Duodenal mucosa (tissue), 2 donors: ENCODE measurements at regions not wholly inside any gene's neighbourhood (a gene's known extent, or its start where the extent isn't known, plus 50 kb on each side); places are given as distances from the start of the nearest gene placed in this dataset.

ENCODE experiments used
- H3K27ac ChIP-seq: one replicate; pipeline ENCODE4 v1.7.0; 2013; ENCODE audit warnings: low read depth, low read length
- H3K27me3 ChIP-seq, 2 donors: one replicate each; pipeline ENCODE4 v1.7.0; 2013; ENCODE audit warnings: low read length in 2 of 2, control low read depth in 1 of 2; ENCODE audit not compliant: insufficient read depth in 2 of 2, control insufficient read depth in 1 of 2
- H3K36me3 ChIP-seq, 2 donors: one replicate each; pipeline ENCODE4 v1.7.0; 2013; ENCODE audit warnings: low read length in 2 of 2, control low read depth in 1 of 2; ENCODE audit not compliant: insufficient read depth in 2 of 2, control insufficient read depth in 1 of 2
- H3K4me1 ChIP-seq, 2 donors: one replicate each; pipeline ENCODE4 v1.7.0; 2013; ENCODE audit warnings: low read length in 2 of 2, control low read depth in 1 of 2; ENCODE audit not compliant: insufficient read depth in 2 of 2, control insufficient read depth in 1 of 2
- H3K4me3 ChIP-seq, 2 donors: one replicate each; pipeline ENCODE4 v1.7.0; 2013; ENCODE audit warnings: low read length in 2 of 2, low read depth in 1 of 2
- H3K9ac ChIP-seq, 2 donors: one replicate each; pipeline ENCODE4 v1.7.0; 2013; ENCODE audit warnings: low read length in 2 of 2, low read depth in 1 of 2
- H3K9me3 ChIP-seq, 2 donors: one replicate each; pipeline ENCODE4 v1.7.0; 2013; ENCODE audit warnings: low read length in 2 of 2, control low read depth in 1 of 2; ENCODE audit not compliant: control insufficient read depth in 1 of 2

- no peak overlapping the region for H3K27ac ChIP-seq
Measured at GRCh38 chr3:144864646-144865045, 893.0 kb downstream of the DIPK2A start.

GRCh38 chr3:144865948-144866347, 894.3 kb downstream of the DIPK2A start:
- Histone ChIP-seq H3K4me3 (no peak overlapping the region), H3K27me3 (no peaks in the 10 kb centered on the region), H3K27ac (no peak overlapping the region), H3K9me3 (no peaks in the 10 kb centered on the region), H3K36me3 (no peaks in the 10 kb centered on the region), H3K9ac (no peak overlapping the region), H3K4me1 (no peaks in the 10 kb centered on the region)

More at GRCh38 chr3:144864646-144865045, 893.0 kb downstream of the DIPK2A start:
- no peaks in the 10 kb centered on the region for H3K4me1 ChIP-seq
- no peak overlapping the region for H3K9ac ChIP-seq
- no peaks in the 10 kb centered on the region for H3K9me3 ChIP-seq
- no peak overlapping the region for H3K4me3 ChIP-seq
- no peaks in the 10 kb centered on the region for H3K36me3 ChIP-seq
- H3K27me3 ChIP-seq, result no peaks in the 10 kb centered on the region

- no peak overlapping the region for H3K4me3 ChIP-seq
- H3K36me3 ChIP-seq, result no peaks in the 10 kb centered on the region
- no peaks in the 10 kb centered on the region for H3K9me3 ChIP-seq
- H3K9ac ChIP-seq, result no peak overlapping the region
- H3K27ac ChIP-seq, result no peak overlapping the region
- H3K4me1 ChIP-seq, result no peaks in the 10 kb centered on the region
- no peaks in the 10 kb centered on the region for H3K27me3 ChIP-seq
Measured at GRCh38 chr3:144866476-144866875, 894.9 kb downstream of the DIPK2A start.

DNA sequence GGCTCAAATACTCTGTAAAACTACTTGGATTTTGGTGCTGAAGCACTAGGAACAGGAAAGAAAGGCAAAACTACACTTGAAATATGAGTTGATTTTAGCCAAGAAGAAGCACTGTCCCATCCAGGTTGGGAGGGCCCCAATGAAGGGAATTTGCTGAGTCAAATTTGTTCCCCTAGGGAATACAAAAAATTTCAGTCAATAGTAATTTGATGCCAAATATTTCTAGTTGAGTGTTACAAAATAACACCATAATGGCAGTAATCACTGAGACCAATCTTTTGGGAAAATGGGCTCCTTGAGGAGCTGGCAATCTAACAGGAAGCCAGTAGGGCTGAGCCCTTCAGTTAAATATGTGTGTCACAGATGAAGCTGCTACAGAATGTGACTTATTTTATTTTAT, 896.9 kb downstream of the DIPK2A start:
- Histone ChIP-seq H3K4me3 (no peak overlapping the region), H3K36me3 (no peaks in the 10 kb centered on the region), H3K27ac (no peak overlapping the region), H3K9ac (no peak overlapping the region), H3K9me3 (no peaks in the 10 kb centered on the region), H3K27me3 (no peaks in the 10 kb centered on the region), H3K4me1 (no peaks in the 10 kb centered on the region)

- no peaks in the 10 kb centered on the region for H3K36me3 ChIP-seq
- no peak overlapping the region for H3K9ac ChIP-seq
- H3K4me1 ChIP-seq, result no peaks in the 10 kb centered on the region
Measured at GRCh38 chr3:144873066-144873465, 901.4 kb downstream of the DIPK2A start.

GRCh38 chr3:144875211-144875610, 903.6 kb downstream of the DIPK2A start:
- no peaks in the 10 kb centered on the region for H3K4me1 ChIP-seq
- no peak overlapping the region for H3K4me3 ChIP-seq
- no peaks in the 10 kb centered on the region for H3K27me3 ChIP-seq
- no peak overlapping the region for H3K9ac ChIP-seq
- H3K36me3 ChIP-seq, result no peaks in the 10 kb centered on the region
- no peak overlapping the region for H3K27ac ChIP-seq
- no peaks in the 10 kb centered on the region for H3K9me3 ChIP-seq

More at GRCh38 chr3:144873066-144873465, 901.4 kb downstream of the DIPK2A start:
- H3K4me3 ChIP-seq, result no peak overlapping the region
- no peaks in the 10 kb centered on the region for H3K27me3 ChIP-seq
- H3K27ac ChIP-seq, result no peak overlapping the region
- H3K9me3 ChIP-seq, result no peaks in the 10 kb centered on the region

DNA sequence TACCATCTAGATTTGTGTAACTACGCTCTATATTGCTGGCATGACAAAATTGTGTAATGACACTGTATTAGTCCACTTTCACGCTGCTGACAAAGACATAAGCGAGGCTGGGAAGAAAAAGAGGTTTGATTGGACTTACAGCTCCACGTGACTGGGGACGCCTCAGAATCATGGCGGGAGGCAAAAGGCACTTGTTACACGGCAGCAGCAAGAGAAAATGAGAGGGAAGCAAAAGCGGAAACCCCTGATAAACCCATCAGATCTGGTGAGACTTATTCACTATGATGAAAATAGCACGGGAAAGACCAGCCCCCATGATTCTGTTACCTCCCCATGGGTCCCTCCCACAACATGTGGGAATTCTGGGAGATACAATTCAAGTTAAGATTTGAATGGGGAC, 905.7 kb downstream of the DIPK2A start:
- H3K4me1 ChIP-seq, result no peaks in the 10 kb centered on the region
- no peak overlapping the region for H3K27ac ChIP-seq
- H3K4me3 ChIP-seq, result no peak overlapping the region

GRCh38 chr3:144879701-144880100, 908.1 kb downstream of the DIPK2A start:
- H3K9me3 ChIP-seq, result no peaks in the 10 kb centered on the region
- H3K36me3 ChIP-seq, result no peaks in the 10 kb centered on the region
- no peaks in the 10 kb centered on the region for H3K27me3 ChIP-seq
- no peak overlapping the region for H3K27ac ChIP-seq
- H3K4me3 ChIP-seq, result no peak overlapping the region
- no peak overlapping the region for H3K9ac ChIP-seq
- H3K4me1 ChIP-seq, result no peaks in the 10 kb centered on the region

More for the DNA sequence above, 905.7 kb downstream of the DIPK2A start:
- H3K9ac ChIP-seq, result no peak overlapping the region
- no peaks in the 10 kb centered on the region for H3K9me3 ChIP-seq
- no peaks in the 10 kb centered on the region for H3K36me3 ChIP-seq
- no peaks in the 10 kb centered on the region for H3K27me3 ChIP-seq

DNA sequence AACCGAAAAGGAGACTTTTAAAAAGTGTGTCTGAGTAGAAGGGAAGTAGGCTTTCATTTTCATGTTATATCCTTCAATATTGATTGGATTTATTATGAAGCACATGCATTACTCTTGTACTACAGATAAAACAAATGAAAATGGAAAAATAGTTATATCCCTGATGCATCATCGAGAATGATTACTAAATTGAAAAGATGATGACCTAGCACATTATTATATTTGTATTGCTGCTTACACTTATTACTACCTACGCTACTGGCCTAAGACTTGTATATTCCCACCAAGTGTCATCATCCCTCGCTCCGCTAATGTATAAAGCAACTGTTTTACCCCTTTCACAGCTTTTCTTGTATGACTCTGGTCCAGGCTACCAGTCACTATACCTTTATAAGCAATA, 922.4 kb downstream of the DIPK2A start:
- no peak overlapping the region for H3K9ac ChIP-seq
- no peaks in the 10 kb centered on the region for H3K36me3 ChIP-seq
- no peaks in the 10 kb centered on the region for H3K9me3 ChIP-seq
- no peaks in the 10 kb centered on the region for H3K4me1 ChIP-seq
- no peak overlapping the region for H3K4me3 ChIP-seq
- H3K27ac ChIP-seq, result no peak overlapping the region
- no peaks in the 10 kb centered on the region for H3K27me3 ChIP-seq

- Histone ChIP-seq H3K27me3 (no peaks in the 10 kb centered on the region), H3K4me1 (no peaks in the 10 kb centered on the region), H3K27ac (no peak overlapping the region), H3K36me3 (no peaks in the 10 kb centered on the region), H3K9ac (no peak overlapping the region), H3K9me3 (no peaks in the 10 kb centered on the region), H3K4me3 (no peak overlapping the region)
Measured at GRCh38 chr3:144894576-144894975, 923.0 kb downstream of the DIPK2A start.

DNA sequence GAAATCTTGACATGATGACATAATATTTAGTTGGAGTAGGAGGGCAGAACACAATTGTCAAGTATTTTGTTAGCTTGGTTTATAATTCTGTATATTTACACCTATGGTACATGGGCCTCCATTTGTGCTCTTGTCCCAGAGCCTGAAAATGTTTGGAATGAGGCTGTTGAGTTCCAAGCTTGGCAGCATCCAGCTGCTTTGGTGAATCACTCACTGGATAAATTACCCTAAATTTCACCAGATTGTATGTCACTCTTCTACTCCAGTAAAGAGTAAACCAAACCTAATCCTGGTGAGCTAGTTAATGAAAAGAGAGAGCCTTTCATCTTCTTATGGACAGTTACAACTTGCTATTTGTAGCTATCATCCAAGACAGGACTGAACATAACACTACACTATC, 928.7 kb downstream of the DIPK2A start:
- Histone ChIP-seq H3K9me3 (no peaks in the 10 kb centered on the region), H3K9ac (no peak overlapping the region), H3K36me3 (no peaks in the 10 kb centered on the region), H3K27ac (no peak overlapping the region), H3K4me1 (no peaks in the 10 kb centered on the region), H3K4me3 (no peak overlapping the region), H3K27me3 (no peaks in the 10 kb centered on the region)
